CD4-positive, alpha-beta T cell (primary cell): ENCODE measurements at regions not wholly inside any gene's neighbourhood (a gene's known extent, or its start where the extent isn't known, plus 50 kb on each side); places are given as distances from the start of the nearest gene placed in this dataset.

ENCODE experiments used
- ATAC-seq: fragments of 200-7000 bp; cut with Tn5 transposase; one replicate; pipeline ENCODE4 v1.10.0; 2022; ENCODE audit warnings: mild to moderate bottlenecking; ENCODE audit not compliant: poor library complexity
- CTCF ChIA-PET: fragments of 350-600 bp; sonication (Branson Sonifier 250); formaldehyde crosslinking; loops from one replicate; lab custom pipeline; 2021; ENCODE audit warnings: antibody characterized with exemption, inconsistent platforms; lab: Charles Lee
- POLR2A ChIA-PET: fragments of 350-600 bp; sonication (Branson Sonifier 250); formaldehyde crosslinking; loops from one replicate; lab custom pipeline; 2021; ENCODE audit warnings: antibody characterized with exemption, inconsistent platforms; lab: Charles Lee
- DNase-seq, 14 experiments: peaks; one replicate each; pipeline ENCODE4 v3.0.0-alpha.2; 2013 to 2020; ENCODE audit warnings: mixed read lengths in 2 of 14
- H3K27ac ChIP-seq, 2 donors: one replicate each; pipeline versions ENCODE4 v1.5.1 to v1.7.0; 2013; ENCODE audit warnings: low read length in 2 of 2, low read depth in 1 of 2, mild to moderate bottlenecking in 1 of 2
- H3K27me3 ChIP-seq, 2 experiments: 1 replicate in 1 of 2; 2 replicates in 1 of 2; pipeline versions ENCODE4 v1.6.1 to v1.7.0; 2013; ENCODE audit warnings: low read length in 2 of 2, control low read depth in 1 of 2, mild to moderate bottlenecking in 1 of 2, moderate library complexity in 1 of 2; ENCODE audit not compliant: insufficient read depth in 2 of 2, control insufficient read depth in 1 of 2
- H3K36me3 ChIP-seq: one replicate; pipeline ENCODE4 v1.6.1; 2013; ENCODE audit warnings: low read length, control low read depth; ENCODE audit not compliant: insufficient read depth
- H3K4me1 ChIP-seq: one replicate; pipeline ENCODE4 v1.6.1; 2013; ENCODE audit warnings: low read length, control low read depth; ENCODE audit not compliant: insufficient read depth
- H3K4me3 ChIP-seq: one replicate; pipeline ENCODE4 v1.5.1; 2013; ENCODE audit warnings: mild to moderate bottlenecking, low read length, moderate library complexity
- H3K9me3 ChIP-seq, 2 experiments: 1 replicate in 1 of 2; 2 replicates in 1 of 2; pipeline versions ENCODE4 v1.6.1 to v1.7.0; 2013; ENCODE audit warnings: low read length in 2 of 2, mild to moderate bottlenecking in 2 of 2, control low read depth in 1 of 2, moderate library complexity in 1 of 2; ENCODE audit not compliant: control insufficient read depth in 1 of 2, insufficient read depth in 1 of 2
- H3K27ac Mint-ChIP-seq: one replicate; pipeline ENCODE4 v1.8.0; 2020; ENCODE audit warnings: mixed read lengths
- H3K27me3 Mint-ChIP-seq: one replicate; pipeline ENCODE4 v1.8.0; 2021; ENCODE audit warnings: mixed read lengths
- H3K36me3 Mint-ChIP-seq: one replicate; pipeline ENCODE4 v1.8.0; 2021; ENCODE audit warnings: low read depth, mixed read lengths
- H3K4me1 Mint-ChIP-seq: one replicate; pipeline ENCODE4 v1.8.0; 2021; ENCODE audit warnings: low read depth, mixed read lengths
- H3K4me3 Mint-ChIP-seq: one replicate; pipeline ENCODE4 v1.8.0; 2020; ENCODE audit warnings: mild to moderate bottlenecking, mixed read lengths
- H3K9me3 Mint-ChIP-seq: one replicate; pipeline ENCODE4 v1.8.0; 2020; ENCODE audit warnings: mixed read lengths
- intact Hi-C, 2 experiments: fragments of 100-400 bp; cut with DNase I in 1 of 2; cut with micrococcal nuclease in 1 of 2; formaldehyde crosslinking; loops; one replicate each; pipeline versions ENCODE4 v1.15.1 to v1.9.0; 2023 to 2025; cut with DNase I, micrococcal nuclease
- TF ChIP-seq, protein P1 (sequence below): fragments of 200-600 bp; IDR thresholded peaks from one replicate; pipeline ENCODE4 v1.8.0; 2022; ENCODE audit warnings: antibody characterized with exemption, mild to moderate bottlenecking

GRCh38 chr5:89695371-89695770, 714.2 kb downstream of the CETN3 start:
- DNase-seq (no peak), ATAC-seq (no peak)
- no peaks in the 10 kb centered on the region for H3K27me3 Mint-ChIP-seq
- ChIA-PET POLR2A (no interaction called here), CTCF (no interaction called here)
- Histone ChIP-seq H3K27me3 (no peaks in the 10 kb centered on the region), H3K9me3 (no peaks in the 10 kb centered on the region), H3K27ac (no peak overlapping the region), H3K4me3 (no peak overlapping the region), H3K36me3 (no peaks in the 10 kb centered on the region), H3K4me1 (no peaks in the 10 kb centered on the region)
- no peaks in the 10 kb centered on the region for H3K36me3 Mint-ChIP-seq
- intact Hi-C loops = no loop called here
- H3K27ac Mint-ChIP-seq = no peak overlapping the region
- TF ChIP-seq, protein P1, sequence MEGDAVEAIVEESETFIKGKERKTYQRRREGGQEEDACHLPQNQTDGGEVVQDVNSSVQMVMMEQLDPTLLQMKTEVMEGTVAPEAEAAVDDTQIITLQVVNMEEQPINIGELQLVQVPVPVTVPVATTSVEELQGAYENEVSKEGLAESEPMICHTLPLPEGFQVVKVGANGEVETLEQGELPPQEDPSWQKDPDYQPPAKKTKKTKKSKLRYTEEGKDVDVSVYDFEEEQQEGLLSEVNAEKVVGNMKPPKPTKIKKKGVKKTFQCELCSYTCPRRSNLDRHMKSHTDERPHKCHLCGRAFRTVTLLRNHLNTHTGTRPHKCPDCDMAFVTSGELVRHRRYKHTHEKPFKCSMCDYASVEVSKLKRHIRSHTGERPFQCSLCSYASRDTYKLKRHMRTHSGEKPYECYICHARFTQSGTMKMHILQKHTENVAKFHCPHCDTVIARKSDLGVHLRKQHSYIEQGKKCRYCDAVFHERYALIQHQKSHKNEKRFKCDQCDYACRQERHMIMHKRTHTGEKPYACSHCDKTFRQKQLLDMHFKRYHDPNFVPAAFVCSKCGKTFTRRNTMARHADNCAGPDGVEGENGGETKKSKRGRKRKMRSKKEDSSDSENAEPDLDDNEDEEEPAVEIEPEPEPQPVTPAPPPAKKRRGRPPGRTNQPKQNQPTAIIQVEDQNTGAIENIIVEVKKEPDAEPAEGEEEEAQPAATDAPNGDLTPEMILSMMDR = no peak
- no peak overlapping the region for H3K4me3 Mint-ChIP-seq
- peaks cover 2% of the 10 kb centered on the region for H3K9me3 Mint-ChIP-seq
- H3K4me1 Mint-ChIP-seq = no peaks in the 10 kb centered on the region

DNA sequence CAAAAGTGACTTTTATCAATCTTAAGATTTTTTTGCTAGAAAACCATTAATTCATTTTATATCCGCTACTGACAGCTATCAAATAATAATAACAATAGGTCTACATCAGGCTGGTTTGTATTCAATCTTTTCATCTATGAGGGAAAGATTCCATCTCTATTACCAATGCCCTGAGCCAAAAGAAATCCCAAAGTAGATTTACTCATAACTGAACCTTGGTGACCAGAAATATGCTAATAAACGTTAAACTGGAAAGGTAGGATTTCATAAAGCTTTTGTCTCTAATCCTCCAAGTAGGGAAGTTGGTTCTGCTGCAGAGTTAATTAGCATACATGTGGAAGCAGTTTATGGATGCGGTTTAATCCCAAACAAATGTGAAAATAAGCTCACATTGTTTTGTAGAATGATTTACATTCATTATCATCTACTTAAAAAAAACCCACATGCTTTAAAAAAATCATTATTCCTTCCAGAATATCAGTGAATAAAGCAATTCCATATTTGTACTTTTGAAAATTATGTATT, 715.5 kb downstream of the CETN3 start:
- no peaks in the 10 kb centered on the region for H3K27me3 ChIP-seq
- H3K4me3 ChIP-seq = no peak overlapping the region
- H3K27ac ChIP-seq = no peak overlapping the region
- ATAC-seq = no peak
- no peaks in the 10 kb centered on the region for H3K4me1 Mint-ChIP-seq
- H3K27ac Mint-ChIP-seq = no peak overlapping the region
- no peaks in the 10 kb centered on the region for H3K27me3 Mint-ChIP-seq
- H3K9me3 Mint-ChIP-seq = peaks cover 2% of the 10 kb centered on the region
- no peaks in the 10 kb centered on the region for H3K36me3 ChIP-seq
- TF ChIP-seq, protein P1 = no peak
- H3K9me3 ChIP-seq = no peaks in the 10 kb centered on the region
- POLR2A ChIA-PET = no interaction called here
- H3K4me1 ChIP-seq = no peaks in the 10 kb centered on the region
- CTCF ChIA-PET = no interaction called here
- H3K4me3 Mint-ChIP-seq = no peak overlapping the region
- no peak for DNase-seq
- H3K36me3 Mint-ChIP-seq = no peaks in the 10 kb centered on the region
- intact Hi-C loops = no loop called here

GRCh38 chr5:89690331-89690730, 719.2 kb downstream of the CETN3 start:
- TF ChIP-seq, protein P1 = no peak

More at GRCh38 chr5:89690331-89690730, 719.2 kb downstream of the CETN3 start:
- H3K36me3 ChIP-seq = no peaks in the 10 kb centered on the region
- Mint-ChIP-seq H3K27ac (no peak overlapping the region), H3K4me3 (no peak overlapping the region), H3K36me3 (no peaks in the 10 kb centered on the region), H3K4me1 (no peaks in the 10 kb centered on the region), H3K27me3 (no peaks in the 10 kb centered on the region), H3K9me3 (no peaks in the 10 kb centered on the region)
- H3K27ac ChIP-seq = no peak overlapping the region
- CTCF ChIA-PET = no interaction called here
- DNase-seq (no peak), ATAC-seq (no peak)
- H3K4me1 ChIP-seq = no peaks in the 10 kb centered on the region
- no peaks in the 10 kb centered on the region for H3K27me3 ChIP-seq
- POLR2A ChIA-PET = no interaction called here
- no peak overlapping the region for H3K4me3 ChIP-seq
- H3K9me3 ChIP-seq = no peaks in the 10 kb centered on the region
- intact Hi-C loops = no loop called here
